ENCODE measurements at regions not wholly inside any gene's neighbourhood (a gene's known extent, or its start where the extent isn't known, plus 50 kb on each side); places are given as distances from the start of the nearest gene placed in this dataset.

GRCh38 chr16:87552072-87552718 lies 50.1 kb upstream of the JPH3 start:
- no peak overlapping the region for H3K27ac Mint-ChIP-seq

DNA sequence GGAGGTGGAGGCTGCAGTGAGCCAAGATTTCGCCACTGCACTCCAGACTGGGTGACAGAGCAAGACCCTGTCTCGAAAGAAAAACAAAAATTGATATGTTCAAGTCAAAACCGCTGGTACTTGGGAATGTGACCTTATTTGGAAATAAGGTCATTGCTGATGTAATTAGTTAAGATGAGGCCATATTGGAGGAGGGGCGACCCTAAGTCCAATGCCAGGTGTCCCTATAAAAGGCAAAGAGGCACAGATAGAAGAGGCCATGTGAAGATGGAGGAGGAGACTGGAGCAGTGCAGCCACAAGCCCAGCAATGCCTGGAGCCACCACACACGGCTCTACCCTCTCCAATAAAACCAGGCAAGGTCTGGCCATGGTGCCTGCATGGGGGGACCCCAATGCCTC lies 50.8 kb upstream of the JPH3 start:
- peaks cover 6% of the 10 kb centered on the region for H3K4me1 Mint-ChIP-seq
- H3K36me3 Mint-ChIP-seq: no peaks in the 10 kb centered on the region
- no peak for TF ChIP-seq CTCF (IDR thresholded peaks at IDR 0.05; ENCODE audit: unreplicated experiment)
- H3K27ac Mint-ChIP-seq: no peak overlapping the region
- no peak overlapping the region for H3K4me3 Mint-ChIP-seq
- DNase-seq (ENCODE audit: low spot score in 2 of 2, unreplicated experiment in 2 of 2): no peak
- peaks cover 23% of the 10 kb centered on the region for H3K27me3 Mint-ChIP-seq (ENCODE audit: low read depth)
- peaks cover 2% of the 10 kb centered on the region for H3K9me3 Mint-ChIP-seq

More at GRCh38 chr16:87552072-87552718, 50.1 kb upstream of the JPH3 start:
- DNase-seq (ENCODE audit: low spot score in 2 of 2, unreplicated experiment in 2 of 2): no peak
- Mint-ChIP-seq H3K4me1 (peaks cover 6% of the 10 kb centered on the region), H3K9me3 (no peaks in the 10 kb centered on the region), H3K27me3 (ENCODE audit: low read depth) (peaks cover 21% of the 10 kb centered on the region), H3K4me3 (no peak overlapping the region), H3K36me3 (no peaks in the 10 kb centered on the region)
- no peak for TF ChIP-seq CTCF (IDR thresholded peaks at IDR 0.05; ENCODE audit: unreplicated experiment)

GRCh38 chr16:87550495-87550961 lies 51.8 kb upstream of the JPH3 start:
- H3K4me3 Mint-ChIP-seq: no peak overlapping the region
- no peak overlapping the region for H3K27ac Mint-ChIP-seq
- H3K4me1 Mint-ChIP-seq: peaks cover 6% of the 10 kb centered on the region
- DNase-seq (ENCODE audit: low spot score in 2 of 2, unreplicated experiment in 2 of 2): peak in 1 of 2 experiments; percentile 66
- peaks cover 6% of the 10 kb centered on the region for H3K9me3 Mint-ChIP-seq
- H3K36me3 Mint-ChIP-seq: no peaks in the 10 kb centered on the region
- peaks cover 23% of the 10 kb centered on the region for H3K27me3 Mint-ChIP-seq (ENCODE audit: low read depth)
- TF ChIP-seq CTCF (IDR thresholded peaks at IDR 0.05; ENCODE audit: unreplicated experiment): peak; percentile 94

- no peak for DNase-seq (ENCODE audit: low spot score in 2 of 2, unreplicated experiment in 2 of 2)
- Mint-ChIP-seq H3K4me1 (peaks cover 6% of the 10 kb centered on the region), H3K4me3 (no peak overlapping the region), H3K9me3 (peaks cover 6% of the 10 kb centered on the region), H3K36me3 (no peaks in the 10 kb centered on the region), H3K27ac (no peak overlapping the region), H3K27me3 (ENCODE audit: low read depth) (peaks cover 23% of the 10 kb centered on the region)
- TF ChIP-seq CTCF (IDR thresholded peaks at IDR 0.05; ENCODE audit: unreplicated experiment): no peak
These were observed 52.4 kb upstream of the JPH3 start for GRCh38 chr16:87549627-87550494.

GRCh38 chr16:87548046-87548445 lies 54.3 kb upstream of the JPH3 start:
- no peak for DNase-seq (ENCODE audit: low spot score in 2 of 2, unreplicated experiment in 2 of 2)
- Mint-ChIP-seq H3K27ac (no peak overlapping the region), H3K27me3 (ENCODE audit: low read depth) (peaks cover 23% of the 10 kb centered on the region), H3K4me3 (no peak overlapping the region), H3K36me3 (no peaks in the 10 kb centered on the region), H3K4me1 (peaks cover 5% of the 10 kb centered on the region), H3K9me3 (peaks cover 6% of the 10 kb centered on the region)
- no peak for TF ChIP-seq CTCF (IDR thresholded peaks at IDR 0.05; ENCODE audit: unreplicated experiment)
